Skin of body (tissue), 1 donor: ENCODE measurements at regions not wholly inside any gene's neighbourhood (a gene's known extent, or its start where the extent isn't known, plus 50 kb on each side); places are given as distances from the start of the nearest gene placed in this dataset.
"Not testable (repeated sequence)": the region's sequence is repeated elsewhere in the genome, so short reads cannot be mapped to it uniquely, and the experiment has no call there.

ENCODE experiments used
- DNase-seq: peaks from one replicate; lab custom pipeline; 2025; lab: John Stamatoyannopoulos, UW

GRCh38 chr6:106801256-106801655 is 171.9 kb downstream of the QRSL1 start:
- no peak for DNase-seq

DNA sequence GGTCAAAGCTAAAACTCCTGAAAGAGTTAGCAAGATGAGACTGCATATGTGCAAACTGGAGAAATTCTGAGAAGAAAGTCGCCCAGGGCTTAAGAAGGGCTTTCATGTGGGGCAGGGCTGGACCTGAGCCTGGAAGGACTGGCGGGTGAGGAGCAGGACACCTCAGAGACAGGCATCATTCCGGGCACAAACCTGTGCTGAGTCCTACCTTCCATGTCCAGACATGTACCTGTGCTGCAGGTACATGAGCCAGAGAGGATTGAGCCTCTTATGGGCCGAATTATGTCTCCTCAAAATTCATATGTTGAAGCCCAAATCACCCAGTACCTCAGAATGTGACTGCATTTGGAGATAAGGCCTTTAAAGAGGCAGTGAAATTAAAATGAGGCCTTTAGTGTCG is 171.0 kb downstream of the QRSL1 start:
- no peak for DNase-seq

GRCh38 chr6:106799031-106799894 is 169.9 kb downstream of the QRSL1 start:
- DNase-seq = no peak

GRCh38 chr6:106797186-106797585 is 167.8 kb downstream of the QRSL1 start:
- DNase-seq = no peak

- no peak for DNase-seq
Observed at GRCh38 chr6:106796781-106797180, 167.4 kb downstream of the QRSL1 start.

DNA sequence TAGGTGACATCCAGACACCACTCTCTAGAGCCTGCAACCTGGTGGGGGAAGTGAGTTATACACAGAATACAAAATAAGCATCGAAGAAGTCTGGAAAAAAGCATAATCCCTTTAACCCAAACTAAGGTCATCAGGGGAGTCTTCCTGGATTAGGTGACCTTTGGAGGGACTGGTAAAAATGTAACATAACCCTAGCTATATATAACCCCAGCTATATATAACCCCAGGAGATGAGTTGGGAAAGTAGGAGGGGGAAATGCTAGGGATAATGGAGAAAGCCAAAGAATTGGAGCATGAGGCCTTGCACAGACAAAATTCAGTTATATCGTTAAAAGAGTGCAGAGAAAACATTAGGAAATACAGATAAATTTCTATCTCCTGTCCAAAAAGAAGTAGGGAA is 164.8 kb downstream of the QRSL1 start:
- DNase-seq = no peak

- DNase-seq = no peak
Observed at GRCh38 chr6:106792536-106793236, 163.3 kb downstream of the QRSL1 start.

DNA sequence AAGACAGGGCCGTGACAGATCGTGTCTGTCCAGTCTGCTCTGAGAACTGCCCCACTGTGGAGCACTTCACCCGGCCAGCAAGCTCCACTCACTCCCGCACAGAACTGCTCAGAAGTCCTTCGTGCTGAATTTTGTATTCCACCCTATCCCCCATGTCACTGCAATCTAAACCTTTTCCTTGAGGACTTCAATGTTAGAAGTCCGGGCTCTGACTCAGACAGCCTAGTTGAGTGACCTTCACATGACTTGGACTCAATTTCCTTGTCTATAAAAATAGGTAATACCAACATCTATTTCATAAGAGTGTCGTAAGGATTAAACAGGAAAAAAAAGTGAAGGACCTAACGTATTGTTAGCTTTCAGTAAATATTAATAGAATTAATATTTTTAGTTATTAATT is 161.6 kb downstream of the QRSL1 start:
- no peak for DNase-seq

DNA sequence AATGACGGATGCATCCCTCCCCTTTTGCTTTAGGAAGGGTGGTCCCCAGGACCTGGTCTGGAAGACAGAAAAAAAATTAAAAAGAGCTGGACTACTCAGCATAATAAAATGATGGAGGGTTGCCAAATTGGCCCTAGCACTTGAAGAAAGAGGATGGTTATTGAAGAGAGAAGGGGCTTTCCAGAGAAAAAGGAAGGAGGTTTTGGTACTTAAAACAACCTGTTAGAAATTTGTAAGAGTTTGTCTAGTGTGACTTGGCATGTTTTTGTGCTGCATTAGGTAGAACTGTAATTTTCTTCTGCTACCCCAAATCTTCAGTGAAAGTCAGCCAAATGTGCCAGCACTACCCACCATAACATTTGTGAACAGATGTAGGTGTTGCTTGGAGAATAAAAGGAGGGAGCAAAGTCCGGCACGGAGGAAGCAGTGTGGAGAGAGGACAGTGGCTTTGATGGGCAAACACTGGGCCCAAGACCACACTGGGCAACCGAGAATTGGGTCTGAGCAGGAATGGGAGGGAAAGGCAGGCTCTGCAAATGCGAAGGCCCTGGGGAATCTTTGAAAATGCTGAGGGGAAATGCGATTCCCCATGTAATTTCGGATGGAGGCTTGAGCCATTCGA is 160.9 kb downstream of the QRSL1 start:
- no peak for DNase-seq

GRCh38 chr6:106789428-106790148 is 160.2 kb downstream of the QRSL1 start:
- no peak for DNase-seq

- DNase-seq = no peak
Observed at GRCh38 chr6:106788761-106789160, 159.4 kb downstream of the QRSL1 start.

DNA sequence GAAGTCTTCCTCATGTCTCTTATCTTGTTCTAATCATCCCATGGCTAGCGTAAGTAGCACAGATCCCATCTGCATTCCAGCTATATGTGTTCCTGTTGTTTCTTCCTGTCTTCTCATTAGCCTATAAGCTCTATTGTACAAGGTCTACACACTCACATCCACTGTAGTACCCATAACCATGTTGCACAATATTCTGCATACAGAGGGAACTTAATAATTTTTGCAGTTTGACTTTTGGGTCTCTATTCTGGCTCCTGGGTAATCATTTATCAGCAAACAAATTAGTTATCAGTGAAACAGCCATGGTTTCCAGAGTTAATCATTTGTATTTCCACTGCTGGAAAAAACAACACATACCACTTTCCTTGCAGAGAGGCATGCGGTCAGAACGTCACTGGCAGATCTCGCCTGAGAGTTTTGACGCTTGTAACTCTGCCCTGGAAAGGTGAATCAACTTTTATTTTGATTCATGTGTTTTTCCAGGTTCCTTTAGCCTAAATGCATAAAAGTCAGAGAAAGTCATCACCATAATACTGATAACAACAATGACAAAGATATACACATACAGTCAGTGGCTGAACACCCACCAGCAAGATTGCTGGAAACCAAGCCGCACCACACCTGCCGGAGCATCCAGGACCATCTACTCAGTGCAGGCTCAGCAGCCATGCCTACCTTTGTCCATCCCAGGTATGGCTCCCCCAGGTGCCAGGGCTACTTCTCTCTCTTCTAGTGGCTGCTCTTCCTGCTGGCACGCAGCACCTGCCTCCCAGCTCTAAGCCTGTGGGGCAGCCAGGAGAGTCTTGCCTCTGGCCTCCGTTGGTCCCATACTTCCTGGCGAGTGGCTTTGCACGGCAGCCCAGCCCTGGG is 158.2 kb downstream of the QRSL1 start:
- no peak for DNase-seq

DNA sequence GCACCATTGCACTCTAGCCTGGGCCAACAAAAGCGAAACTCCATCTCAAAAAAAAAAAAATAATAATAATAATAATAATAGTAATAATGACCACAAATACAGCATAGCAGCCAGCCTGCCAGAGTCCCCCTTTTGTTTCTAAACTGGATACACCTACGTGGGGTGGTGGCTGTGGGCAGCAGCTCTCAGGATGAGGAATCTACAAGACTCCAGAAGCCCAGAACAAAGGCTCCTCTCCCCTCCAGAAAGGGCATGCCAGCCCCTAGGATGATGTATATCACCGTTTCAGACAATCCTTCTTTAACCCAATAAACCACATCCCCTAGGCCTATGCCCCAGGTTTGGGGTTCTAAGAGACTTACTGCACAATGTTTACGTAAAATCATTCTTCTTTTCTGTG is 155.9 kb downstream of the QRSL1 start:
- DNase-seq = no peak

- no peak for DNase-seq
Observed at GRCh38 chr6:106783640-106784566, 154.5 kb downstream of the QRSL1 start.

DNA sequence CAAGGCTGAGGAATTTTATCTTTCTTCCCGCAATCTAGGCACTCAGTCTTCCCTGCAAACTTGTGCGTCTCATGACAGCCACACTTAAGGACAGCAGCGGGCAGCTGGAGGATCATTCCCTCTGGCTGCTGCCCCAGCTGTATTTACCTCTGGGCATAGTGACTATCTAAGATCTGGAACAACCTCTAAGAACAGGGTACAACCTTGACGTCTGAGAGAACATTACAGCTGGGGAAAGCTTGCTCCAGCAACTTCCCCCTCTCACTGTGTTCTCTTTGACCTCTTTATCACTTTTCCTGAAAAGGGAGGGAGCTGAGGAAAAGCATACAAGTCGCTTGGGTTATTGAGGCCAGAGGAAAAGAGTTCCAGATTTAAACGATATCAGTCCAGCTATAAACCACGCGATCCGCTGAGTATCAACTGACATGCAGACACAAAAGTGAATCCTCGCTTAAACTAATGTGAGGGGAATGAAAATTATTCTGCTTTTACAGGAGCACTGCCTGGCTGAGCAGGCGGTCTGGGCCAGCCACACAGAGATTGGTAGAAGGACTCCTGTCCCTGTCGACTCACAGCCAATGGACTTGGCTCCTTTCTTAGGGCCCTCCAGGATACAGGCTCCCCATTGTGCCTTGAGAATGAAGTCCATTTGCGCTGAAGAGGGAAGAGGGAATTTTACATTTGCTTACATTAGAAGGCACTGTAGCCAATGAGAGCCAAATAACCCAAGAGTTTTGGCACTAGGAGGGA is 153.3 kb downstream of the QRSL1 start:
- no peak for DNase-seq

DNA sequence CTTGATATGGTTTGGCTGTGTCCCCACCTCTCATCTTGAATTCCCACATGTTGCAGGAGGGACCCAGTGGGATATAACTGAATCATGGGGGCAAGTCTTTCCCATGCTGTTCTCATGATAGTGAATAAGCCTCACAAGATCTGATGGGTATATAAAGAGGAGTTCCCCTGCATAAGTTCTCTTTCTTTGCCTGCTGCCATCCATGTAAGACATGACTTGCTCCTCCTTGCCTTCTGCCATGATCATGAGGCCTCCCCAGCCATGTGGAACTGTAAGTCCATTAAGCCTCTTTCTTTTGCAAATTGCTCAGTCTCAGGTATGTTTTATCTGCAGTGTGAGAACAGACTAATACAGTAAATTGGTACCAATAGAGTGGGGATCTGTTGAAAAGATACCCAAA is 150.2 kb downstream of the QRSL1 start:
- DNase-seq = not testable (repeated sequence)

DNA sequence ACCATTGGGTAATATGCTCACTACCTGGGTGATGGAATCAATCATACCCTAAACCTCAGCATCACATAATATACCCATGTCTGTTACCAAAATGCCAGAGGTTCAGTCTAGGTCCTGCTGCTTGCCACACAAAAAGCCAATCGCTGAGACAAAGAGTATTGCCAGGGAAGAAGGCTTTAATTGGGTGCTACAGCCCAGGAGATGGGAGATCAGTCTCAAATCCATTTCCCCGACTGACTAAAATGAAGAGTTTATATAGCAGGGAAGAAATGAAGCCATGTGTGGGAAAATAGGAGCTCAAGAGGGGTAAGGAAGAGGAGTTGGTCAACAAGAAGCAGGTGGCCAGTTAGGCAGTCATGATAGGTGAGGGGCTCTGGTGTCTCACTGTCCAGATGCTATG is 149.6 kb downstream of the QRSL1 start:
- DNase-seq = no peak

DNA sequence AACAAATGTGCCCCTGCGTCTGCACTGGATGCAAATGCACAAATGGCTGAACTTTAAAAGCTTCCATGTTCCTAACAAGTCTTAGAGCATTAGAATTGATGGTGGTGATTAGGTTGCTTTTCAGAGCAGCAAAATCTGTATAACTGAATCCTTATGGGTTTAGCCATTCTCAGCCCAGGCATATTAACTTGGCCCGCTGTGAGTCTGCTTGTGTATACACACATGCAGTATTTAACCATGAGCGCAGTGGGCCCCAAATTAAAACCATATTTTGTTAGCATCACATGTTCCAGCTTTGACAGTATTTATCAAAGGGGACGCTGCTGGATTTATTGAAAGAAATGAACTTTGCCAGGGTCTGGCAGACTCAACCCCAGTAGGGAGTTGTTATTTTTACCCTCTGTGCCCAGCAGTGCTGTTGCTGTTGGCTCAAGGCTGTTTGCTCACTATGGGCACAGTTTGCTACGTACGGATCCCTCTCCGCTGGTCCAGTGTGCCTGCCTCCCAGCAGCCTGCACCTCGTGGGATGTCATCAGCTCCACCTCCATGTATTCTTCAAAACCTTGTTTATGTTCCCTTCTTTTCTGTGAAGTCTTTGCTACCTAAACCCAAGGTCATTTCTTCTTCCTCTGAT is 144.7 kb downstream of the QRSL1 start:
- peak; percentile 99 for DNase-seq
